ENCODE measurements at regions not wholly inside any gene's neighbourhood (a gene's known extent, or its start where the extent isn't known, plus 50 kb on each side); places are given as distances from the start of the nearest gene placed in this dataset.

DNA sequence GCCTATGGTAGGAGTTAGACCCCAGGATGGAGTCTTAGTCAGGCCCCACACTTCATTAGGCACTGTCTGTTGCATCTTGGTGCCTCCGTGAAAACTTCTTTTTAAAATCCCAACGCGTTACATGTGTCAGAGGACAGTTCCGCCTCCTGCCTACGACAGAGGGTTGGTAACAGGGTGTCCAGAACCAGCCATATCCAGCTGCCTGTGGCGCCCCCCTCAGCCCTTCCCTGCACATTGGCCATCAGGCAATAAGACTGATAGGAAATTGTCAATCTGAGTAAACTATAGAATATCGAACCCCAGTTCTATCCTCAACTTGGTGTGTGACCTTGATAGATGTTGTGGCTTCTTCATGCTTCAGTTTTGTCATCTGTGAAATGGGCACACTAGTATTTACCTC lies 108.6 kb upstream of the CSF3R start:
- H3K27ac ChIP-seq (ENCODE audit: low read depth, low read length, poor library complexity, severe bottlenecking), result no peak overlapping the region
- no peaks in the 10 kb centered on the region for H3K36me3 ChIP-seq (ENCODE audit: insufficient read depth, low read length, poor library complexity, severe bottlenecking)
- no peak overlapping the region for H3K4me3 ChIP-seq (ENCODE audit: low read depth, low read length, poor library complexity, severe bottlenecking)
- no peaks in the 10 kb centered on the region for H3K4me1 ChIP-seq (ENCODE audit: insufficient read depth, low read length, poor library complexity, severe bottlenecking)
- TF ChIP-seq, protein P1, sequence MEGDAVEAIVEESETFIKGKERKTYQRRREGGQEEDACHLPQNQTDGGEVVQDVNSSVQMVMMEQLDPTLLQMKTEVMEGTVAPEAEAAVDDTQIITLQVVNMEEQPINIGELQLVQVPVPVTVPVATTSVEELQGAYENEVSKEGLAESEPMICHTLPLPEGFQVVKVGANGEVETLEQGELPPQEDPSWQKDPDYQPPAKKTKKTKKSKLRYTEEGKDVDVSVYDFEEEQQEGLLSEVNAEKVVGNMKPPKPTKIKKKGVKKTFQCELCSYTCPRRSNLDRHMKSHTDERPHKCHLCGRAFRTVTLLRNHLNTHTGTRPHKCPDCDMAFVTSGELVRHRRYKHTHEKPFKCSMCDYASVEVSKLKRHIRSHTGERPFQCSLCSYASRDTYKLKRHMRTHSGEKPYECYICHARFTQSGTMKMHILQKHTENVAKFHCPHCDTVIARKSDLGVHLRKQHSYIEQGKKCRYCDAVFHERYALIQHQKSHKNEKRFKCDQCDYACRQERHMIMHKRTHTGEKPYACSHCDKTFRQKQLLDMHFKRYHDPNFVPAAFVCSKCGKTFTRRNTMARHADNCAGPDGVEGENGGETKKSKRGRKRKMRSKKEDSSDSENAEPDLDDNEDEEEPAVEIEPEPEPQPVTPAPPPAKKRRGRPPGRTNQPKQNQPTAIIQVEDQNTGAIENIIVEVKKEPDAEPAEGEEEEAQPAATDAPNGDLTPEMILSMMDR (conservative IDR thresholded peaks at IDR 0.05; ENCODE audit: low read depth, low read length), result 0 out of 2 replicates have a peak, but pooled peaks have one; percentile 14
- TF ChIP-seq EZH2 (IDR thresholded peaks at IDR 0.05; ENCODE audit: borderline replicate concordance, low read depth, low read length, poor library complexity, severe bottlenecking), result no peak
- ChIA-PET CTCF (interaction anchor here (1.1 kb wide), 1 partner anchor 15 kb away, joined by 5 read pairs; no protein-coding TSS in a partner anchor), POLR2A (ENCODE audit: low non-redundant PET) (no interaction called here)
- peaks cover 64% of the 10 kb centered on the region for H3K27me3 ChIP-seq (replicated peaks; ENCODE audit: insufficient read depth, low read depth, low read length, poor library complexity)
- intact Hi-C loops (cut with micrococcal nuclease; ENCODE audit: unreplicated experiment), result no loop called here
- DNase-seq (ENCODE audit: low spot score), result no peak
- H3K9me3 ChIP-seq (ENCODE audit: low read depth, low read length, poor library complexity, severe bottlenecking), result no peaks in the 10 kb centered on the region
- no TSS peak for BruUV-seq (replicated peaks)

DNA sequence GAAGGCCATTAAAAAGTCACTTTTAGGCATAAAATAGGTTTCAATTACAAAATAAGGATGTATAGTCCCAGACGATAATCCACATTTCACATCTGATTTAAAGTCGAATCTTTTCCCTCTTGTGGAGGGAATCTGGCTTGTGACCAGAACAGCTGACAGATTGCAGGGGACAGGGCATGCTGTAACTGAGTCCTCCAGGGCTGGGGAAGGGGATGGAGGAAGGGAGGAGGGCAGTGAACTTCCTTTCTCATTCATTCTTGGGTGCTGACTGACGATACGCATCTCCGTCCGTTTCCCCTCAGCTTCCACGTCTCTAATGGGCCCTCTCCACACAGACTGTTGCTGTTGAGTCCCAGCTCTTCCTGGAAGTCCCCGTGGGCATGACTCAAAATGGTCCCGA lies 108.1 kb upstream of the CSF3R start:
- ChIA-PET CTCF (interaction anchor here (1.1 kb wide), 1 partner anchor 15 kb away, joined by 5 read pairs; no protein-coding TSS in a partner anchor), POLR2A (ENCODE audit: low non-redundant PET) (no interaction called here)
- no peaks in the 10 kb centered on the region for H3K9me3 ChIP-seq (ENCODE audit: low read depth, low read length, poor library complexity, severe bottlenecking)
- H3K4me1 ChIP-seq (ENCODE audit: insufficient read depth, low read length, poor library complexity, severe bottlenecking), result no peaks in the 10 kb centered on the region
- TF ChIP-seq, protein P1 (conservative IDR thresholded peaks at IDR 0.05; ENCODE audit: low read depth, low read length), result no peak
- TF ChIP-seq EZH2 (IDR thresholded peaks at IDR 0.05; ENCODE audit: borderline replicate concordance, low read depth, low read length, poor library complexity, severe bottlenecking), result no peak
- no peak for DNase-seq (ENCODE audit: low spot score)
- peaks cover 65% of the 10 kb centered on the region for H3K27me3 ChIP-seq (replicated peaks; ENCODE audit: insufficient read depth, low read depth, low read length, poor library complexity)
- no peak overlapping the region for H3K4me3 ChIP-seq (ENCODE audit: low read depth, low read length, poor library complexity, severe bottlenecking)
- intact Hi-C loops (cut with micrococcal nuclease; ENCODE audit: unreplicated experiment), result no loop called here
- no peaks in the 10 kb centered on the region for H3K36me3 ChIP-seq (ENCODE audit: insufficient read depth, low read length, poor library complexity, severe bottlenecking)
- no peak overlapping the region for H3K27ac ChIP-seq (ENCODE audit: low read depth, low read length, poor library complexity, severe bottlenecking)
- BruUV-seq (replicated peaks), result no TSS peak

DNA sequence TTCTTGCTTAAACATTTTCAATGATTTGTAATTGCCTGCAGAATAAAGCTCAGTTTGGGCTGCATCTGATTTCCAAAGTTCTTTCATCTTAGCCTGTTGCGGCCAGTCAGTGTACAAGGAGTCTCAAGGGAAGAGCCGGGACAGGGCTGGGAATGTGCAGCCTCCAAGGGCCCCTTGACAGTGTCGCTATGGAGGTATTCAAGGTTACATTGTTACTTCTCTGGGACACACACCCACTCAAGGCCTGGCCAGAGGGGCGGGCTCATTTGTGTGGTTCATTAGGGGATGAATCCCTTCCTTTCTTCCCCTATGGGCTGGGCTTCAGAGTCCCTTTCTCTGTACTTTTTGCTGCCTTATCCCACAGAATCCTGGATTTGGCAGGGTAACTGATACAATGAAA lies 107.6 kb upstream of the CSF3R start:
- Histone ChIP-seq H3K27ac (ENCODE audit: low read depth, low read length, poor library complexity, severe bottlenecking) (no peak overlapping the region), H3K9me3 (ENCODE audit: low read depth, low read length, poor library complexity, severe bottlenecking) (no peaks in the 10 kb centered on the region), H3K27me3 (replicated peaks; ENCODE audit: insufficient read depth, low read depth, low read length, poor library complexity) (peaks cover 65% of the 10 kb centered on the region), H3K36me3 (ENCODE audit: insufficient read depth, low read length, poor library complexity, severe bottlenecking) (no peaks in the 10 kb centered on the region), H3K4me3 (ENCODE audit: low read depth, low read length, poor library complexity, severe bottlenecking) (no peak overlapping the region), H3K4me1 (ENCODE audit: insufficient read depth, low read length, poor library complexity, severe bottlenecking) (no peaks in the 10 kb centered on the region)
- no TSS peak for BruUV-seq (replicated peaks)
- intact Hi-C loops (cut with micrococcal nuclease; ENCODE audit: unreplicated experiment), result no loop called here
- ChIA-PET POLR2A (ENCODE audit: low non-redundant PET) (no interaction called here), CTCF (interaction anchor here (1.1 kb wide), 1 partner anchor 14 kb away, joined by 5 read pairs; no protein-coding TSS in a partner anchor)
- TF ChIP-seq, protein P1 (conservative IDR thresholded peaks at IDR 0.05; ENCODE audit: low read depth, low read length), result no peak
- no peak for TF ChIP-seq EZH2 (IDR thresholded peaks at IDR 0.05; ENCODE audit: borderline replicate concordance, low read depth, low read length, poor library complexity, severe bottlenecking)
- no peak for DNase-seq (ENCODE audit: low spot score)

Measured in A673 (cell line).